Mesenchymal stem cell (in vitro differentiated cells and primary cell): ENCODE measurements at regions not wholly inside any gene's neighbourhood (a gene's known extent, or its start where the extent isn't known, plus 50 kb on each side); places are given as distances from the start of the nearest gene placed in this dataset.

Experiments
- DNase-seq: peaks from one replicate; pipeline ENCODE4 v3.0.0-alpha.2; 2013
- H2AFZ ChIP-seq: one replicate; pipeline ENCODE4 v1.6.1; 2013; ENCODE audit warnings: low read depth, mild to moderate bottlenecking, control low read depth, inconsistent platforms, low read length, moderate library complexity
- H2AK5ac ChIP-seq: 2 replicates; pipeline ENCODE4 v1.6.1; 2013; ENCODE audit warnings: low read length, moderate library complexity, mild to moderate bottlenecking, inconsistent platforms; ENCODE audit not compliant: severe bottlenecking
- H2BK120ac ChIP-seq: one replicate; pipeline ENCODE4 v1.6.1; 2013; ENCODE audit warnings: low read depth, mild to moderate bottlenecking, inconsistent platforms, low read length, moderate library complexity
- H2BK12ac ChIP-seq, 2 experiments: one replicate each; pipeline ENCODE4 v1.6.1; 2013; ENCODE audit warnings: inconsistent platforms in 2 of 2, low read length in 2 of 2, mild to moderate bottlenecking in 2 of 2, moderate library complexity in 2 of 2, control low read depth in 1 of 2
- H2BK15ac ChIP-seq: one replicate; pipeline ENCODE4 v1.6.1; 2013; ENCODE audit warnings: mild to moderate bottlenecking, low read depth, inconsistent platforms; ENCODE audit not compliant: poor library complexity, severe bottlenecking
- H2BK5ac ChIP-seq: 2 replicates; pipeline ENCODE4 v1.6.1; 2013; ENCODE audit warnings: low read depth, mild to moderate bottlenecking, low read length, control low read depth, inconsistent platforms; ENCODE audit not compliant: poor library complexity, severe bottlenecking
- H3K14ac ChIP-seq, 2 experiments: one replicate each; pipeline ENCODE4 v1.6.1; 2013; ENCODE audit warnings: inconsistent platforms in 2 of 2, low read length in 2 of 2, control low read depth in 1 of 2, mild to moderate bottlenecking in 1 of 2, moderate library complexity in 1 of 2
- H3K18ac ChIP-seq, 2 experiments: one replicate each; pipeline ENCODE4 v1.6.1; 2013; ENCODE audit warnings: inconsistent platforms in 2 of 2, low read length in 2 of 2, control low read depth in 1 of 2, low read depth in 1 of 2, mild to moderate bottlenecking in 1 of 2
- H3K23ac ChIP-seq, 2 experiments: one replicate each; pipeline ENCODE4 v1.6.1; 2013; ENCODE audit warnings: inconsistent platforms in 2 of 2, low read length in 2 of 2, mild to moderate bottlenecking in 2 of 2, moderate library complexity in 2 of 2, control low read depth in 1 of 2
- H3K27ac ChIP-seq: 2 replicates; pipeline ENCODE4 v1.5.1; 2013; ENCODE audit warnings: mild to moderate bottlenecking, moderate library complexity, low read length, control low read depth, inconsistent platforms; ENCODE audit not compliant: poor library complexity, severe bottlenecking
- H3K27me3 ChIP-seq, 2 experiments: 2 replicates each; pipeline versions ENCODE4 v1.6.1 to v1.7.0; 2013; ENCODE audit warnings: low read length in 2 of 2, mild to moderate bottlenecking in 2 of 2, moderate library complexity in 2 of 2, control low read depth in 1 of 2, inconsistent platforms in 1 of 2; ENCODE audit not compliant: control insufficient read depth in 1 of 2, insufficient read depth in 1 of 2
- H3K36me3 ChIP-seq, 2 experiments: 2 replicates each; pipeline versions ENCODE4 v1.6.1 to v1.7.0; 2013; ENCODE audit warnings: low read length in 2 of 2, control low read depth in 1 of 2, inconsistent platforms in 1 of 2, low read depth in 1 of 2, mild to moderate bottlenecking in 1 of 2; ENCODE audit not compliant: insufficient read depth in 2 of 2, control insufficient read depth in 1 of 2
- H3K4ac ChIP-seq, 2 experiments: one replicate each; pipeline ENCODE4 v1.6.1; 2013; ENCODE audit warnings: inconsistent platforms in 2 of 2, low read length in 2 of 2, mild to moderate bottlenecking in 2 of 2, moderate library complexity in 2 of 2, control low read depth in 1 of 2, low read depth in 1 of 2
- H3K4me1 ChIP-seq: 2 replicates; pipeline ENCODE4 v1.6.1; 2013; ENCODE audit warnings: low read depth, low read length, control low read depth; ENCODE audit not compliant: control insufficient read depth, insufficient read depth
- H3K4me2 ChIP-seq: 2 replicates; pipeline ENCODE4 v1.6.1; 2013; ENCODE audit warnings: low read length, mild to moderate bottlenecking, inconsistent platforms; ENCODE audit not compliant: poor library complexity, severe bottlenecking
- H3K4me3 ChIP-seq, 2 experiments: 2 replicates each; pipeline versions ENCODE4 v1.5.1 to v1.7.0; 2013; ENCODE audit warnings: low read length in 2 of 2, mild to moderate bottlenecking in 2 of 2, control low read depth in 1 of 2, low read depth in 1 of 2; ENCODE audit not compliant: insufficient read depth in 1 of 2
- H3K79me1 ChIP-seq: replicated peaks from 2 replicates; pipeline ENCODE4 v1.6.1; 2013; ENCODE audit warnings: mild to moderate bottlenecking, control low read depth, low read length, inconsistent platforms; ENCODE audit not compliant: poor library complexity, severe bottlenecking
- H3K9ac ChIP-seq: 2 replicates; pipeline ENCODE4 v1.7.0; 2013; ENCODE audit warnings: mild to moderate bottlenecking, low read length, moderate library complexity
- H3K9me3 ChIP-seq: 2 replicates; pipeline ENCODE4 v1.7.0; 2013; ENCODE audit warnings: mild to moderate bottlenecking, low read length; ENCODE audit not compliant: control insufficient read depth
- H4K8ac ChIP-seq: one replicate; pipeline ENCODE4 v1.6.1; 2013; ENCODE audit warnings: inconsistent platforms, mild to moderate bottlenecking, low read length, moderate library complexity
- H4K91ac ChIP-seq: one replicate; pipeline ENCODE4 v1.6.1; 2013; ENCODE audit warnings: mild to moderate bottlenecking, low read length, inconsistent platforms
- WGBS: methylation state at CpG from one replicate; pipeline ENCODE4 v1.1.7; 2013; ENCODE audit warnings: mixed read lengths; 5-methylcytosine and 5-hydroxymethylcytosine counted together

DNA sequence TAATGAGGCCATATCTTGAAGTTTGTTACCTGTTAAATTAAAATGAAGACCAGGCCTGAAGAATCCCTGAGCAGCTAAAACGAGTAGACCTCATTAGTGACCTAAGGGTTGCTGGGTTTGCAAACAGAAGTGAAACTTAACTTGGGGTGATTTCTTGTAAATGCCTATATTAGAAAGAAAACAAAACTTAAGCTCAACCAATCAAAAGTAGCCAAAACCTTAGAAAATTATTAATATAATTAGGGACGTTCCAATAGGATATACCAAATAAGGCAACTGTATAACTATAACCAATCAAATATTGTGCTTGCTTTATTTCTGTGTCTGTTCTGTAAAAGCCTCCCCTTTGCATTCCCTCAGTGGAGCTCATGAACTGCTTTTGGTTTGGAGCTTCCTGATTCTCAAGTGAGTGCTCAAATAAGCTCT is 137.9 kb upstream of the VRK2 start:
- H2AK5ac ChIP-seq, result no peak overlapping the region
- no peak overlapping the region for H4K91ac ChIP-seq
- WGBS, result 86% methylated on average over 1 of the region's 2 CpGs
- H3K27me3 ChIP-seq, result no peaks in the 10 kb centered on the region
- H2BK120ac ChIP-seq, result no peak overlapping the region
- no peak overlapping the region for H4K8ac ChIP-seq
- H3K79me1 ChIP-seq, result no peaks in the 10 kb centered on the region
- H3K4ac ChIP-seq, result no peak overlapping the region
- no peak overlapping the region for H3K27ac ChIP-seq
- no peak overlapping the region for H3K4me3 ChIP-seq
- H3K4me1 ChIP-seq, result no peaks in the 10 kb centered on the region
- H2BK15ac ChIP-seq, result no peak overlapping the region
- no peak overlapping the region for H3K23ac ChIP-seq
- no peak overlapping the region for H2BK5ac ChIP-seq
- H3K14ac ChIP-seq, result no peak overlapping the region
- no peak overlapping the region for H3K9ac ChIP-seq
- no peak overlapping the region for H2BK12ac ChIP-seq
- no peak overlapping the region for H3K18ac ChIP-seq
- no peaks in the 10 kb centered on the region for H3K36me3 ChIP-seq
- no peak overlapping the region for H2AFZ ChIP-seq
- H3K9me3 ChIP-seq, result no peaks in the 10 kb centered on the region
- no peak for DNase-seq
- no peak overlapping the region for H3K4me2 ChIP-seq

DNA sequence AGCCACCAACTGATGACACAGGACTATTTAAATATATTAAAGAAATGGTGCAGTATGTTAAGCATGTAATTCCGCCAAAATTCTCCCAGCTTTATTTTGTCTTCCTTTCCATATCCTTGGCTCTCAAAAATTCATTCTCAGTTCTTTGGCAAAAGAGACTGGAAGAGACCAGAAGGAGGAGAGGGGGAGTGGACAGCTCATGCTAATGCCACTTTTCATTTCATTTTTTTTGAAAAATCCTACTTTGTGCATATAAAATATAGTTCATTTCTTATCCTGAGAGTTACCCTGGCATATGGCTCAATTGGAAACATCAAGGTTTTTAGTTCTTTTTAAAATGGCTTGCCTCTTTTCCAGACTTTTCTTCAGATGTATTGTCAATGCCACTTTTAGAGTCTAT is 128.5 kb upstream of the VRK2 start:
- Histone ChIP-seq H3K4me2 (no peak overlapping the region), H3K79me1 (no peaks in the 10 kb centered on the region), H3K9ac (no peak overlapping the region), H3K4ac (no peak overlapping the region), H2AK5ac (no peak overlapping the region), H3K4me3 (no peak overlapping the region), H2BK5ac (no peak overlapping the region), H3K36me3 (no peaks in the 10 kb centered on the region), H2BK120ac (no peak overlapping the region), H3K27ac (no peak overlapping the region), H3K27me3 (no peaks in the 10 kb centered on the region), H2BK12ac (no peak overlapping the region), H2BK15ac (no peak overlapping the region), H4K8ac (no peak overlapping the region), H3K9me3 (no peaks in the 10 kb centered on the region), H3K18ac (no peak overlapping the region), H3K23ac (no peak overlapping the region), H4K91ac (no peak overlapping the region), H2AFZ (no peak overlapping the region), H3K4me1 (no peaks in the 10 kb centered on the region), H3K14ac (no peak overlapping the region)
- no CpG with 5 or more reads among the region's 1 CpG for WGBS
- DNase-seq, result no peak

DNA sequence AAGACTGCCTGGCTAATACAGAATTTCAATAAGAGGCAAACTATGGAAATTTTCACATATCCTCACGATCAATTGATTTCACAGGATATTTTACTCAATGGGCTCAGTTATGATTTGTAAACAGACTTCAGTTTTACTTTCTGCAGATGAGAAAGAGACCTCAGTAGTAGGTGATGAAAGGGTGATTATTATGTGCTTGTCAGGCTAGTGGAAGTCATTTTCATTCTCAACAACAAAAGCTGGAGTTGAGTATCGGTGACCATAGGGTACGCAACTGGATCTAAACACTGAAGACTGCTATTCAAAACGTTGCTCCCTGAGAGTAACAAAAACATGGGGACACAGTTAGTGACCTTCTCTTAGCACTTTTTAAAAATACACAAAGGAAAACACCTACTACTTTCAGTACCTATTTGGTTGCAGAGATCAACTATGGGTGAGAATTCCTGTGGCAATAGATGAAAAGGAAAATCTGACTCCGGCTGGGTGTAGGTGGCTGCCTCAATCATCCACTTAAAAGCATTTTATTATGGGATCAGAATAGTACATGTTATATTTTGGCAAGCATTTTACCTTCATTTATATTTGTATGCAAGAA is 126.2 kb upstream of the VRK2 start:
- no peak overlapping the region for H2AFZ ChIP-seq
- no peak overlapping the region for H3K4me2 ChIP-seq
- H3K9me3 ChIP-seq, result peaks cover 3% of the 10 kb centered on the region
- no peak for DNase-seq
- no peak overlapping the region for H3K23ac ChIP-seq
- no peak overlapping the region for H2AK5ac ChIP-seq
- WGBS, result 89% methylated on average over 3 of the region's 5 CpGs
- no peak overlapping the region for H2BK15ac ChIP-seq
- no peak overlapping the region for H3K4ac ChIP-seq
- H3K27ac ChIP-seq, result no peak overlapping the region
- H3K36me3 ChIP-seq, result no peaks in the 10 kb centered on the region
- H4K91ac ChIP-seq, result no peak overlapping the region
- H3K79me1 ChIP-seq, result no peaks in the 10 kb centered on the region
- no peak overlapping the region for H2BK12ac ChIP-seq
- H3K27me3 ChIP-seq, result no peaks in the 10 kb centered on the region
- H3K18ac ChIP-seq, result no peak overlapping the region
- no peaks in the 10 kb centered on the region for H3K4me1 ChIP-seq
- no peak overlapping the region for H3K4me3 ChIP-seq
- H3K14ac ChIP-seq, result no peak overlapping the region
- H3K9ac ChIP-seq, result no peak overlapping the region
- H2BK5ac ChIP-seq, result no peak overlapping the region
- H2BK120ac ChIP-seq, result no peak overlapping the region
- H4K8ac ChIP-seq, result no peak overlapping the region

DNA sequence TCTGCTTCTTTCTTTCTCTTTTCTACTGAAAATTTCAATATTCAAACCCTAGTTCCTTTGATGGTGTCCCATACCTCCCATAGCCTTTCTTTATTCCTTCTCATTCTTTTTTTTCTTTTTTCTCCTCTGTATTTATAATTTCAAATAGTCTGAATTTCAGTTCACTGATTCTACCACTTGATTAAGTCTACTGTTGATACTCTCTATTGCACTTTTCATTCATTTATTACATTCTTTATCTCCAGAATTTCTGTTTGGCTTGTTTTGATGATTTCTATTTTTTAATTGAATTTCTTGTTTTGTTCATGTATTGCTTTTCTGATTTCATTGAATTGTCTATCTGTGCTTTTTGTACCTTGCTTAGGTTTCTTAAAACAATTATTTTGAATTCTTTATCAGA is 111.9 kb upstream of the VRK2 start:
- H3K4me1 ChIP-seq, result no peaks in the 10 kb centered on the region
- H3K4me2 ChIP-seq, result no peak overlapping the region
- no peak overlapping the region for H2BK120ac ChIP-seq
- no peak overlapping the region for H3K18ac ChIP-seq
- no peak overlapping the region for H3K27ac ChIP-seq
- H2BK15ac ChIP-seq, result no peak overlapping the region
- H3K4ac ChIP-seq, result no peak overlapping the region
- H4K91ac ChIP-seq, result no peak overlapping the region
- no peak overlapping the region for H3K9ac ChIP-seq
- no peak overlapping the region for H2BK12ac ChIP-seq
- H3K9me3 ChIP-seq, result peaks cover 63% of the 10 kb centered on the region
- H4K8ac ChIP-seq, result no peak overlapping the region
- no peak overlapping the region for H3K23ac ChIP-seq
- H2BK5ac ChIP-seq, result no peak overlapping the region
- no peak overlapping the region for H2AK5ac ChIP-seq
- DNase-seq, result no peak
- no peak overlapping the region for H3K4me3 ChIP-seq
- H2AFZ ChIP-seq, result no peak overlapping the region
- no peaks in the 10 kb centered on the region for H3K79me1 ChIP-seq
- no peak overlapping the region for H3K14ac ChIP-seq
- H3K27me3 ChIP-seq, result no peaks in the 10 kb centered on the region
- H3K36me3 ChIP-seq, result no peaks in the 10 kb centered on the region
